ENCODE measurements at regions not wholly inside any gene's neighbourhood (a gene's known extent, or its start where the extent isn't known, plus 50 kb on each side); places are given as distances from the start of the nearest gene placed in this dataset.

DNA sequence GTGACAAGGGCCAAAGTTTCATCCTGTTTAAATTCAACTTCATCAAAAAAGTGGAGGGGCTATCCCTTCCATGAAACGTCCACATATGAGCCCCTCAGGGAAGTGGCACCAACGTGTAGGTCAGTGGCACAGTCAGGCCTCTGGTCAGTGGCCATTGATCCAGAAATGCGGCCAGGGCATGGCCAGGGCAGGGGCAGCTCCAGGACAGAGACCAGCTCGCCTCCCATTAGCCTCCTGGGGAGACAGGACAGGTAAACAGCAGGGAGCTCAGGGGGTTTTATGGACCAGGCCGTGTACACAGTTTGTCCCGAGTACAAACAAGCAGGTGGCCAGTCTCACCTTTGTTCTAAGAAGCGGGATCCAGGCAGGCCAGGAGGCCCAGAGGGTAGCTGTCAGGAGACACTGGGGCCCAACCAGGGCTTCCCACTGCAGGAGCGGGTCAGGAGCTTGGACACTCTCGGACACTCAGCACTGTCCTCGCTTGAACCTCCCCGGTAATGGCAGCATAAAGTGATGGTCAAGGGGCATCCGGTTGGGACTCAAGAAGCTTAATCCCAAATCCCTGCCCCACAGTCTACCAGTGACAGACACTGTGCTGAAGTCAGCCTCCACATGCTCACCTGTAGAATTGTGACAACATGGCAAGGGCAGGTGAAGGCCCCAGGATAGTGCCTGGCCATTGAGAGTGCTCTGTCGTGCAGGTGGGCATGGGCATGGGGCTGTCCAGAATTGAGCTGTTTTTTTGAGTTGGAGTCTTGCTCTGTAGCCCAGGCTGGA lies 144.1 kb upstream of the ERRFI1 start:
- in situ Hi-C loops (cut with MboI; ENCODE audit: low pct_unique_long_range_greater_than_20kb in 2 of 9, low sequenced_read_pairs in 9 of 9, unreplicated experiment in 9 of 9), result no loop called here
- peaks cover 23 to 28% of the 10 kb centered on the region in 2 donors for H3K4me1 ChIP-seq (replicated peaks in 1 of 2)
- no peak overlapping the region for H3K4me3 ChIP-seq
- ATAC-seq (replicated peaks in 6 of 8), result peak; percentile 10 to 70 (median 61)
- H3K27ac ChIP-seq, result peak overlapping the region; percentile 34 to 52
- 20 to 92% (median 56%) methylated on average over 1 to 10 of the region's 13 CpGs; no CpG with 5 or more reads in 1 of the 10 experiments for WGBS, 10 experiments

- 5 to 47% (median 21%) methylated on average over 3 to 8 of the region's 9 CpGs for WGBS, 10 experiments
- H3K27ac ChIP-seq, result peak overlapping the region; percentile 82 to 84
- ATAC-seq (replicated peaks in 6 of 8), result peak; percentile 84 to 98 (median 95)
Observed at GRCh38 chr1:8169364-8170058, 143.4 kb upstream of the ERRFI1 start.

GRCh38 chr1:8167936-8168335 lies 141.8 kb upstream of the ERRFI1 start:
- no peak for ATAC-seq (replicated peaks in 6 of 8)
- in situ Hi-C loops (cut with MboI; ENCODE audit: low pct_unique_long_range_greater_than_20kb in 2 of 9, low sequenced_read_pairs in 9 of 9, unreplicated experiment in 9 of 9), result no loop called here
- H3K4me1 ChIP-seq (replicated peaks in 1 of 2), result peaks cover 26 to 31% of the 10 kb centered on the region in 2 donors
- WGBS, 10 experiments, result 80 to 100% (median 97%) methylated on average over 1 to 4 of the region's 4 CpGs; no CpG with 5 or more reads in 5 of the 10 experiments
- peak overlapping the region in 1 of 2 donors; percentile 84 for H3K27ac ChIP-seq
- no peak overlapping the region for H3K4me3 ChIP-seq

More at GRCh38 chr1:8169364-8170058, 143.4 kb upstream of the ERRFI1 start:
- in situ Hi-C loops (cut with MboI; ENCODE audit: low pct_unique_long_range_greater_than_20kb in 2 of 9, low sequenced_read_pairs in 9 of 9, unreplicated experiment in 9 of 9), result no loop called here
- Histone ChIP-seq H3K4me1 (replicated peaks in 1 of 2) (peaks cover 23 to 28% of the 10 kb centered on the region in 2 donors), H3K4me3 (no peak overlapping the region)

GRCh38 chr1:8166406-8166805 lies 140.3 kb upstream of the ERRFI1 start:
- peaks cover 27 to 35% of the 10 kb centered on the region in 2 donors for H3K4me1 ChIP-seq (replicated peaks in 1 of 2)
- no peak overlapping the region for H3K27ac ChIP-seq
- ATAC-seq (replicated peaks in 6 of 8), result no peak
- WGBS, 10 experiments, result 0 to 100% (median 90%) methylated on average over 1 to 4 of the region's 4 CpGs; no CpG with 5 or more reads in 3 of the 10 experiments
- H3K4me3 ChIP-seq, result no peak overlapping the region
- in situ Hi-C loops (cut with MboI; ENCODE audit: low pct_unique_long_range_greater_than_20kb in 2 of 9, low sequenced_read_pairs in 9 of 9, unreplicated experiment in 9 of 9), result no loop called here

GRCh38 chr1:8165595-8166360 lies 139.7 kb upstream of the ERRFI1 start:
- 67 to 100% (median 91%) methylated on average over 1 to 7 of the region's 14 CpGs; no CpG with 5 or more reads in 3 of the 10 experiments for WGBS, 10 experiments
- H3K4me1 ChIP-seq (replicated peaks in 1 of 2), result peaks cover 27 to 35% of the 10 kb centered on the region in 2 donors
- H3K4me3 ChIP-seq, result no peak overlapping the region
- no peak overlapping the region for H3K27ac ChIP-seq
- in situ Hi-C loops (cut with MboI; ENCODE audit: low pct_unique_long_range_greater_than_20kb in 2 of 9, low sequenced_read_pairs in 9 of 9, unreplicated experiment in 9 of 9), result no loop called here
- no peak for ATAC-seq (replicated peaks in 6 of 8)

DNA sequence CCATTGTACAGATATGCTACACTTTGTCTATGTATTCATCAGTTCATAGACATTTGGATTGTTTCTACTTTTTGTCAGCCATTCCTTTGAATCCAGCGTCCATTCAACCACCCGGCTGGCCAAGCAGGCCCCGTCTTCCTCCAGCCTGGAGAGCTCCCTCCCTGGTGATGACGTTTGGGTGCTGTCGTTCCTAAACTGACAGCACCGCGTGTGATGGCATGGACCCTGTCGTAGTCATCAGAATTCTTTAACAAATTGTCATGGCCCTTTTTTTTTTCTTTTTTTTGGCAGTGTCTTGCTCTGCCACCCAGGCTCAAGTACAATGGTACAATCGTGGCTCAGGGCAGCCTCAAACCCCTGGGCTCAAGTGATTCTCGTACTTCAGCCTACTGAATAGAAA lies 138.6 kb upstream of the ERRFI1 start:
- Histone ChIP-seq H3K4me1 (replicated peaks in 1 of 2) (peaks cover 19 to 28% of the 10 kb centered on the region in 2 donors), H3K4me3 (no peak overlapping the region), H3K27ac (no peak overlapping the region)
- in situ Hi-C loops (cut with MboI; ENCODE audit: low pct_unique_long_range_greater_than_20kb in 2 of 9, low sequenced_read_pairs in 9 of 9, unreplicated experiment in 9 of 9), result no loop called here
- ATAC-seq (replicated peaks in 6 of 8), result no peak
- WGBS, 10 experiments, result 61 to 100% (median 88%) methylated on average over 2 to 10 of the region's 10 CpGs

DNA sequence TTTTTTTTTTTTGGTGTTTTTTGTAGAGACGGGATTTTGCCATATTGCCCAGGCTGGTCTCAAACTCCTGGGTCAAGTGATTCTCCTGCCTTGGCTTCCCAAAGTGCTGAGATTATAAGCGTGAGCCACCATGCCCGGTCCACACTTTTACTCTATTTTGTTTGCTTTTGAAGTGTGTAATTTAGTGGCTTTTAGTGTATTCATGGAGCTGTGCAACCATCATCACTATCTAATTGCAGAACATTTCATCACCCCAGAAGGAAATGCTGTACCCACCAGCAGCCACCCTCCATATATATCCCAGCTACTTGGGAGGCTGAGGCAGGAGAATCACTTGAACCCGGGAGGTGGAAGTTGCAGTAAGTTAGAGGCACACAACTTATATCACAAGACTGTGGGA lies 136.9 kb upstream of the ERRFI1 start:
- no peak overlapping the region for H3K27ac ChIP-seq
- in situ Hi-C loops (cut with MboI; ENCODE audit: low pct_unique_long_range_greater_than_20kb in 2 of 9, low sequenced_read_pairs in 9 of 9, unreplicated experiment in 9 of 9), result no loop called here
- WGBS, 10 experiments, result 86 to 100% (median 93%) methylated on average over 1 to 4 of the region's 4 CpGs; no CpG with 5 or more reads in 2 of the 10 experiments
- no peak overlapping the region for H3K4me3 ChIP-seq
- peaks cover 8 to 18% of the 10 kb centered on the region in 2 donors for H3K4me1 ChIP-seq (replicated peaks in 1 of 2)
- peak in 3 of 8 experiments; percentile 63 to 69 (median 69) for ATAC-seq (replicated peaks in 6 of 8)

DNA sequence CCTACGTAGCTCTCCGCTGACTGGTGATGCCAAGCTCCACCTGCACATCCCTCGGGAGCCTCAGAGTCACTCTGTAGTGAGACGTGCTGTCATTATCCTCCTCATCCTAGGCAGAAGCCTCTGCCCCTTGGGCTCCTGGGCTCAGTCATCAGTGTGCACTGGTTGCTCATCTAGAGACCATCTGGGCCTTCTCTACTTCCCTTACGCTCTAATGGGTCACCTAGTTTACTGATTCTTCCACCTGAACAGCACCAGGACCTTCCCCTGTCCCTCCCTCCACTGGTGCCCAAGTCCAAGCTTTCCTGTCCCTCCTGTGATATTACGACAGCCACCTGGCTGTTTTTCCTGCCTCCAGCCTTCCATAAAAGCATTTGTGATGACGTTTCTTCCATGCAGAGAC lies 136.1 kb upstream of the ERRFI1 start:
- in situ Hi-C loops (cut with MboI; ENCODE audit: low pct_unique_long_range_greater_than_20kb in 2 of 9, low sequenced_read_pairs in 9 of 9, unreplicated experiment in 9 of 9), result no loop called here
- Histone ChIP-seq H3K4me3 (no peak overlapping the region), H3K27ac (no peak overlapping the region), H3K4me1 (replicated peaks in 1 of 2) (peaks cover 8 to 18% of the 10 kb centered on the region in 2 donors)
- ATAC-seq (replicated peaks in 6 of 8), result no peak
- 52 to 100% (median 85%) methylated on average over 2 to 5 of the region's 7 CpGs; no CpG with 5 or more reads in 1 of the 10 experiments for WGBS, 10 experiments

DNA sequence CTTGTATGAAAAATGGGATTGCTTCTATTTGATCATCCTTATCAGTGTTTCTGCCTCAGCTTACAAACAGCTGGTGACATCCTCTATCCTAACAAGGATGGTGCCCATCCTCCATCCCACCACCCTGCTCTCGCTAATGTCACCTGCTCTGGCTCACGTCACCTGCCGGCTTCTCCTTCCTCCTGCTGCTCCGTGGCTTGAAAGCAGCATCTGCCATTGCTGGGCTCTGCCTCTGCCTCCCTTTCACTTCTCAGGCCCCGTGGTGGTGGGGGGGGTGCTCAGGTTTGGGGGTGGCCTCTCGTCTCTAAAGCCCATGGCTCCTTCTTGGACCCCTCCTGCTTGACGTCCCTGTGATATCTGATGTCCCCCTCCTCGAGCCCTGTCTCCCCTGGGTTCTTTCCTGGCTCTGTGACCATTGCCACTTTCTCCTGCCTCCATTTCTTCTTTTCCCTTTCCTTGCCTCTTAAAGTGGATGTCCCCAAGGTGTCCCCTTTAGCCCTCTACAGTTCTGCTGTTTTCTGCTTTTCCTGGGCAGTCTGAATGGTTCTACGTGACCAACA lies 135.5 kb upstream of the ERRFI1 start:
- Histone ChIP-seq H3K4me1 (replicated peaks in 1 of 2) (peaks cover 8 to 13% of the 10 kb centered on the region in 2 donors), H3K27ac (no peak overlapping the region), H3K4me3 (no peak overlapping the region)
- WGBS, 10 experiments, result 23 to 100% (median 70%) methylated on average over 1 to 9 of the region's 9 CpGs; no CpG with 5 or more reads in 3 of the 10 experiments
- in situ Hi-C loops (cut with MboI; ENCODE audit: low pct_unique_long_range_greater_than_20kb in 2 of 9, low sequenced_read_pairs in 9 of 9, unreplicated experiment in 9 of 9), result no loop called here
- no peak for ATAC-seq (replicated peaks in 6 of 8)

- WGBS, 10 experiments, result 17 to 100% (median 85%) methylated on average over 1 to 8 of the region's 8 CpGs
- ATAC-seq (replicated peaks in 6 of 8), result no peak
- no peak overlapping the region for H3K27ac ChIP-seq
- peaks cover 11 to 12% of the 10 kb centered on the region in 2 donors for H3K4me1 ChIP-seq (replicated peaks in 1 of 2)
- no peak overlapping the region for H3K4me3 ChIP-seq
- in situ Hi-C loops (cut with MboI; ENCODE audit: low pct_unique_long_range_greater_than_20kb in 2 of 9, low sequenced_read_pairs in 9 of 9, unreplicated experiment in 9 of 9), result no loop called here
Observed at GRCh38 chr1:8159470-8160024, 133.4 kb upstream of the ERRFI1 start.

GRCh38 chr1:8158995-8159394 lies 132.9 kb upstream of the ERRFI1 start:
- H3K4me1 ChIP-seq (replicated peaks in 1 of 2), result peaks cover 15 to 18% of the 10 kb centered on the region in 2 donors
- H3K27ac ChIP-seq, result no peak overlapping the region
- no peak overlapping the region for H3K4me3 ChIP-seq
- in situ Hi-C loops (cut with MboI; ENCODE audit: low pct_unique_long_range_greater_than_20kb in 2 of 9, low sequenced_read_pairs in 9 of 9, unreplicated experiment in 9 of 9), result no loop called here
- no peak for ATAC-seq (replicated peaks in 6 of 8)
- WGBS, 10 experiments, result 57 to 100% (median 89%) methylated on average over 1 to 4 of the region's 4 CpGs; no CpG with 5 or more reads in 2 of the 10 experiments

DNA sequence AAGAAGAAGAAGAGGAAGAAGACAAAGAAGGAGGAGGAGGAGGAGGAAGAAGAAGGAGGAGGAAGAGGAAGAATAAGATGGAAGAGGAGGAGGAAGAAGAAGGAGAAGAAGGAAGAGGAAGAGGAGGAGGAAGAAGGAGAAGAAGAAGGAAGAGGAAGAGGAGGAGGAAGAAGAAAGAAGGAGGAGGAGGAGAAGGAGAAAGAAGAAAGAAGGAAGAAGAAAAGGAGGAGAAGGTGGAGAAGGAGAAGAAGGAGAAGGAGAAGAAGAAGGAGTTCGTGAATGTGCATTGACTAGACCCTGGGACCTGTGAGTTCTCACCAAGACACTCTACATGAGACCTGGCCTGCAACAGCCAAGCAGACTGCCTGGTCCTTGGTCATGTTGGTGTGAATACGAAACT lies 131.7 kb upstream of the ERRFI1 start:
- in situ Hi-C loops (cut with MboI; ENCODE audit: low pct_unique_long_range_greater_than_20kb in 2 of 9, low sequenced_read_pairs in 9 of 9, unreplicated experiment in 9 of 9), result no loop called here
- 64 to 100% (median 81%) methylated on average over 1 to 2 of the region's 2 CpGs; no CpG with 5 or more reads in 2 of the 10 experiments for WGBS, 10 experiments
- H3K4me1 ChIP-seq (replicated peaks in 1 of 2), result peaks cover 10 to 17% of the 10 kb centered on the region in 2 donors
- H3K27ac ChIP-seq, result no peak overlapping the region
- H3K4me3 ChIP-seq, result no peak overlapping the region
- ATAC-seq (replicated peaks in 6 of 8), result no peak
